Lower leg skin (tissue), 3 donors: ENCODE measurements at regions not wholly inside any gene's neighbourhood (a gene's known extent, or its start where the extent isn't known, plus 50 kb on each side); places are given as distances from the start of the nearest gene placed in this dataset.

ENCODE experiments used
- CTCF ChIP-seq, 3 donors: fragments of 450-650 bp; IDR thresholded peaks; one replicate each; pipeline ENCODE4 v1.5.1; 2016; ENCODE audit warnings: antibody characterized with exemption in 3 of 3, mild to moderate bottlenecking in 3 of 3, moderate library complexity in 2 of 3
- POLR2A ChIP-seq, 2 donors: fragments of 450-650 bp; IDR thresholded peaks; one replicate each; pipeline ENCODE4 v1.6.1; 2016 to 2017; ENCODE audit warnings: antibody characterized with exemption in 2 of 2, mild to moderate bottlenecking in 1 of 2, moderate library complexity in 1 of 2

- no peak for TF ChIP-seq CTCF (IDR thresholded peaks at IDR 0.05)
- TF ChIP-seq POLR2A (IDR thresholded peaks at IDR 0.05), result no peak
These were observed 663.0 kb upstream of the FANCL start for GRCh38 chr2:58904095-58904494.
